HG02588 (cell line): ENCODE measurements at regions not wholly inside any gene's neighbourhood (a gene's known extent, or its start where the extent isn't known, plus 50 kb on each side); places are given as distances from the start of the nearest gene placed in this dataset.

Experiments
- ATAC-seq: cut with Tn5 transposase; IDR thresholded peaks from one replicate; pipeline ENCODE4 v1.9.1; 2021; ENCODE audit warnings: mild to moderate bottlenecking, moderate library complexity; ENCODE audit not compliant: unreplicated experiment

DNA sequence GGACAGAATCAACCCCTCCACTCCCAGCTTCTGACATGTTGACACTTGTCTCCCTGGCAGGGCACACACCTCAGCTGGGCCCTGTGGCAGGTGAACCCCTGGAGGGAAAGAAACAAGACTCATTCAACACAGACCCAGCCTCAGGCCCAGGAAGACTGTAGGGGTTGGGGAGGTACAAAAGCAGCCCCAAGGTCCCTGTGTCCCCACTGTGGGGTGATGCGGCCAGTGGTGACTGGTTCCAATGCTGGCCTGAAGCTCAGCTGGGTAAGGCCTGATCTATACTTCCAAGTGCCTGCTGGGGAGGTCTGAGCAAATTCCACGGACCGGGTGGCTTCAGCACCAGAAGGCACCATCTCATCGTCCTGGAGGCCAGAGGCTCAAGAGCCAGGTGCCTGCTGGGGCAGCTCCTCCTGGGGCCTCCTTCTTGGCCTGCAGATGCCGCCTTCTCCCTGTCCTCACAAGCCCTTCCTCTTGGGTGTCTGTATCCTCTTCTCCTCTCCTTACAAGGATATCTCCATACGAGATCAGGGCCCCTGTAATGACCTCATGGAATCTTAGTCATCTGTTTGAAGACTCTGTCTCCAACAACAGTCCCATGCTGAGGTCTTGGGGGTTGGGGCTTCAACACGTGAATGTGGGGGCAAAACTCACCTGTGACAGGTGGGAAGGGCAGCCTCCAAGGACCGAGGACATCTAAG is 1492.1 kb downstream of the BRD1 start:
- ATAC-seq: no peak

DNA sequence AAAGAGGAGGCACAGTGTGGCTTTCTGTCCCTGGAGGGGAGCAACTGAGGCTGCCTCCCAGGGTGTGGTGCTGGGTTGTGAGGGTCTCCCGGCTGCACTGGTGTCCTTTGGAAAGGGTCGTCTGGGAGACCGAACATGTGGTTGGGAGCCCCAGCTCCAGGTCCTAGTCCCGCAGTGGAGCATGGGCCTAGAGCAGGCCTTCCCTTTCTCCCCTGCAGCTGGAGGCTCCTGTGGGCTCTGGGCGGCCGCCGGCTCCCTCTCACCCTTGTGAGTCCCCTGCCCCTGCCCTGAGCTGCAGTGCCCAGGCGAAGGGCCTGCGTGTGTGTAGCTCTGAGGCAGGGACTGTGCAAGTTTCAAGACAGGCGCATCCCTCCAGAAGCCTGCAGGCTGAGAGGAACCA is 1492.7 kb downstream of the BRD1 start:
- ATAC-seq: no peak

DNA sequence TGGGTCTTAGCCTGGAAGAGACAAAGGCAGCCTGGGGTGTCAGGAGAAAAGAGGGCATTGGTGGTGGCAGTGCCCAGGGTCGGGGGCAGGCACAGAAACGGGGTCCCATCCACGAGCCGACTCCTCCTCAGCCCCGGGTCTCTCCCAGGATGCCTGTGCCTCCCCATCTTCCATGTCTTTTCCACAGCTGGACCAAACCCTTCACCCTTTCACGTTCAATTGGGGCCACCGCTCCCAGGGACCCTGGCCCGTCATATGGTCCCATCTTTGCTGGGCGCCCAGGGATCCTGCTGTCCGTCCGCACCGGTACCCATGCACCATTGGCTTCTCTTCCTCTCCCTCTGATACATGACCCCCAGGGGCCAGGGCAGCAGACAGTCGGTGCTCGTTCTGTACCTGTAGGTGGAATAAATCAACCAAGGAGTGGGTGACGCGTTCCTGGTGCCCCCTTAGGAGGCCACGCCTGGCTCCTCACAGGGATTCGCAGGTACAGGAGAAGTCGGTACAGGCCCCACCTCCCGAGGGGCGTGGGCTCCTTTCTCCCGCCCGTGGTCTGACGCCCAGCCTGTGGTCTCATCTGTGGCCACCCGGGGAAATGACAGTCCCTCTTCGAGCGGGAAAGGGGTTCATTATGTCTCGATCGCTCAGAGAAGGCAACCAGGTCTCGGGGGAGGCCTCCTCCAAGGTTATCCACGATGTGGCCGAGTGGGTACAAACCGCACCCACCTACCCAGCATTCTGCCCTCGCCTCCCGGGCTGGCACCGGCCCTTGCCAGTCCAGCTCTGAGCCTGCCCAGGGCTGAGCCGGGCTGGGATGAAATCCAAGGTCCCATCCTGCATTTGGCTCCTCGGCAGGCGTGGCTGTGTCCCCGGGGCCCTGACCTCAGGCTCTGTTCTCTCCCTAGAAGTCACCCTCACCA is 1493.6 kb downstream of the BRD1 start:
- ATAC-seq: no peak

DNA sequence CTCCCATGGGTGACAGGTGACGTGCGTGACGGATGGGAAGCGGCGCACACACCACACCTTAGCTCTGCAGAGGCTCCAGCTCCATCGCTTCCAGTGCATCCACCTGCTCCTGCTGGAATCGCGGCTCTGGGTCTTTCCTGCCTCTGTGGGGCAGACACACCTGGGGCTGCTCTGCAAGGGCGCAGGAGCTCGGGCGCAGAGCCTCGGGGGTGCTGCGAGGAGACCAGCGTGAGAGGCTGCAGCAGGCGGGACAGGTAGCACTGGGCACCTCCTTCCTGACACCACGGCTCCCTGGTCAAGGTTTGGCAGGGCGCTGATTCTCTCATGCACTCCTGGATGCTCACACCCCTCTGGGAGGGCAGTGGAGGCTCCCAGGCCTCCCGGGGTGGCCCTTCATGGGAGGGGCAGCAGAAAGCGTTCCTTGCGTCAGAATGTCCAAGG is 1494.3 kb downstream of the BRD1 start:
- no peak for ATAC-seq

DNA sequence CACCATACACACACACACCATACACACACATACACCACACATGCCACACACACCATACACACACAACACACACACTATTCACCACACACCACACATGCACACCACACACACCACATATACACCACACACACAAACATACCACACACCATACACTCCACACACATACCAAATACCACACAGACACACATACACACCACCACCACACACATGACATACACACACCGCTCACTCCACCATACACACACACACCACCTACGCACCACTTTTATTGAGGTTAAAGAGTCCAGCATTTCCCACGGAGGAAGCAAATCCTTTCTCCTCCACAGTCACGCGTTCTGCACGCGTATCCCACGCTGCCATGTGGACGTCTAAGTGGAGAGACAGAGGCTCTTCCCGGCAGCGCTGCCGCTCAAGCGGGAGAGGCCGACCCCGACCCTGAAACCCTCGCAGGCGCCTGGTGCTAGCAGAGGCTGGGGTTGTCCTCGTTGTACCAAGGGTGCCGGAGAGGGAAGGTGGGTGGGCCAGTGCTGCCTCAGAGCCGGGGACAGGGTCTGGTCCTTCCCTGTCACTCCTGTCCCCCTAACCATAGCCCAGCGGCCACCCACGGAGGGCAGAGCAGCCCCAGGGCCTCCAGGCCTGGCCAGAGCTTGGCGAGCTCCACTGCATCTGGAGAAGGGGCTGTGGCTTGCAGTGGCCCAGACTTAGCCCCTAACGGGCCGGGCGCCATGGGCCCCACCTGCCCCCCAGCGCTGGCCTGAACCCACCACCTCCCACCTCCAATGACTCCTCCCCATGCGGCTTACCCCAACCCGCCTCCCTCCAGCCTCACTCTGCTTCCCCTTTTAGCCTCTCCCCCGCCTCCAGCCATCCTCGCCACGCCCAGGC is 1495.0 kb downstream of the BRD1 start:
- no peak for ATAC-seq

DNA sequence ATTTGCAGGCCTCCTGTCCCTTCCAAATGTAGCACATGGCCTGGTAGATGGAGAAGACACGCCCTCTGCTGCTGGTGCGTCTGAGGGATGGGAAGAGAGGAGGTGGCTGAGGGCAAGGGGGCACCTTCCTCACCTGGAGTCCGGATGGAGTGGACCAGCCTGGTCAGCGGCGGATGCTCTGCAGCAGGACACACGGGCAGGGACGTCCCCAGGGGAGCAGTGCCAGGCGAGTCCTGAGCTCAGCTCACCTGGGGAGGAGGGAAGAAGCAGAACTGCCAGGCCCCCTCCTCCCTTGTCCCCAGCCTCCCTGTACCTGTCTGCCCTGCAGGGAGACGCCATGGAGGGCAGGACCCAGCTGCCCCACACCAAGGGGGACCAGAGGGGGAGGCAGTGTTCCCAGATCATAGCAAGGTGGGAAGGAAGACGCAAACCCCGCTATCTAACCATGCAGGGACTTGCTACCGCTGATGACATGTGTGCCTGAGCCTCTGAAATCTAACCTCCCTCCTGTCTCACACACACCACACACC is 1495.9 kb downstream of the BRD1 start:
- no peak for ATAC-seq

DNA sequence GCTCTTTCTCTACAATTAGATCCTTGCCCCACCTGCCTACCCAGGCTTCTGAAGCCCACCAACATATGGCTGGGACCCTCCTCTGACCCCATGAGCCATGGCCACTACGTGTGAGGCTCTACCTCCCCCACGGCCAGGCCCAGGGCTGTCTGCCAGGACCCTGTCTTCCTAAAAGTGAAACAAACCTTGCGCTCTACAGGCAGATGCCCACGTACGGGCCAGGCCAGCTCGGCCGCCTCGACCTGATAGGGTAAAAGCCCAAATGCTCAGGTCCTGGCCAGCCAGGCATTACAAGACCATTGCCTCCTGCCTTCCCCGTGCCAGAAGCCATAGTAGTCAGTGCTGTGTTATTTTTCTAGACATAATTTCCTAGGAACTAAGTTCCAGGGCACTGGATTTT is 1496.4 kb downstream of the BRD1 start:
- ATAC-seq: no peak

DNA sequence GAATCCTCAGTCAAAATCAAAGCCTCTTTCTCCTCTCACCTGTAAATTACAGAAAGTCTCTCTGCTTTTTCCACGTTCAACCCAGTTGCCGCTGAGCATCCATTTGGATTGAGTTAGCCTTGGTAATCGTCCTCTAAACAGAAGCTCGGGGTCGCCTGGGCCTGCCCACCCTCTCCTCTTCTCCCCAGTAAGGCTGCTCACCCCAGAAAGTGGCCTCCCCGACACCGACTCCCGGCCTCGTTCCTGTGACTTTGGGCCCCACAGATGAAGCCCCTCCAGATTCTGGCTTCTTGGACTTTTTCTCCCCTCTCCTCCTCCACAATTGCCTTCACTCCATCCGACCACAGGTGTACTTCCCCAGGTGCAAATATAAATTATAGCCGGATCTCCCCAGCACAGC is 1500.0 kb downstream of the BRD1 start:
- no peak for ATAC-seq

DNA sequence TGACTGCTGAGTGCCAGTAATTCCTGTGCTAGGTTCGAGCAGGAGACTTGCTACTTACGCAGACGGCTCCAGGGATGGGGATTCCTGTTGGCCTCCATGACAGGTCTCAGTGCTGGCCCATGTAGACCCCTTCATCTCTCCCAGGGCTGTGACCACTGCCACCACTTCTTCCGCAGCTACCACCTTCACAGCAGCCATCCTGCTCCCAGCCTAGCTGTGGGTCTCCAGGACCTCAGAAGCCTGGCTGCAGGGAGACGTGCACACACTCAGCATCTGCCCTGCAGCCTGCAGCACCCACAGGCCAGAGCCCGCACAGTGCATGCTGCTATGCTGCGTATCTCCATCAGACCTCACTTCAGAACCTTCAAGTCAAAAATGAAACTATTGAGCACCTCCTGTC is 1503.9 kb downstream of the BRD1 start:
- no peak for ATAC-seq

DNA sequence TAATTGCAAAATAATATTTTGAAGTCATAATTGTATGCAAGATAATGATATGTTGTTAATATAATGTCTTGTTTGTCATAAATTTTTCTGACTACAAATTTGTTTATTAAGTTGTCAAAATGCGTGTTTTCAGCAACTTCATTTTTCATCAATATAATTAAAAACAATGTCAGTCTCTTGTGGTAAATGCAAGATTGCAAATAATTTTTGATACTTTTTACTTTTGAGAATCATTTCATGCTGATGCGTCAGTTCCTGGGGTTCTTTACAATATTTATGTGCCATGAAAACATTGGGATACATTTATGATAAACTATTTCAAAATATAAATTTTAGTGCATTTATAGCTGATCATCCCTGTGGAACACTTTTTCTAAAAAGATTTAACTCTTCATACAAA is 1504.8 kb downstream of the BRD1 start:
- no peak for ATAC-seq

DNA sequence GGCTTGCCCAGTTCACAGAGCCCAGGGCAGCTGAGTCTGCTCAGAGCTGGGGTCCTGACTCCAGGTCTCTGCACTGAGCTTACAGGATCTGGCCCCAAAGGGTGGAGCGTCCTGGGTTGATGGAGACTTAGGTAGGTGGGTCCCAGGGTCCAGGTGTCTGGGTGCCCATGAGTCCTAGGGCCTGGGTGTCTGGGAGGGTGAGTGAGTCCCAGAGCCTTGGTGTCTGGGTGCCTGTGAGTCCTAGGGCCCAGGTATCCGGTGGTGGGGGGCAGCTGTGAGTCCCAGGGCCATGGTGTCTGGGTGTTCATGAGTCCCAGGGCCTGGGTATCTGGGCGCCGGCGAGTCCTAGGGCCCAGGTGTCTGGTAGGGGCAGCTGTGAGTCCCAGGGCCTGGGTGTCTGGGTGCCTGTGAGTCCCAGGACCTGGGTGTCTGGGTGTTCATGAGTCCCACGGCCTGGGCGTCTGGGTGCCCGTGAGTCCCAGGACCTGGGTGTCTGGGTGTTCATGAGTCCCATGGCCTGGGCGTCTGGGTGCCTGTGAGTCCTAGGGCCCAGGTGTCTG is 1505.6 kb downstream of the BRD1 start:
- ATAC-seq: no peak

DNA sequence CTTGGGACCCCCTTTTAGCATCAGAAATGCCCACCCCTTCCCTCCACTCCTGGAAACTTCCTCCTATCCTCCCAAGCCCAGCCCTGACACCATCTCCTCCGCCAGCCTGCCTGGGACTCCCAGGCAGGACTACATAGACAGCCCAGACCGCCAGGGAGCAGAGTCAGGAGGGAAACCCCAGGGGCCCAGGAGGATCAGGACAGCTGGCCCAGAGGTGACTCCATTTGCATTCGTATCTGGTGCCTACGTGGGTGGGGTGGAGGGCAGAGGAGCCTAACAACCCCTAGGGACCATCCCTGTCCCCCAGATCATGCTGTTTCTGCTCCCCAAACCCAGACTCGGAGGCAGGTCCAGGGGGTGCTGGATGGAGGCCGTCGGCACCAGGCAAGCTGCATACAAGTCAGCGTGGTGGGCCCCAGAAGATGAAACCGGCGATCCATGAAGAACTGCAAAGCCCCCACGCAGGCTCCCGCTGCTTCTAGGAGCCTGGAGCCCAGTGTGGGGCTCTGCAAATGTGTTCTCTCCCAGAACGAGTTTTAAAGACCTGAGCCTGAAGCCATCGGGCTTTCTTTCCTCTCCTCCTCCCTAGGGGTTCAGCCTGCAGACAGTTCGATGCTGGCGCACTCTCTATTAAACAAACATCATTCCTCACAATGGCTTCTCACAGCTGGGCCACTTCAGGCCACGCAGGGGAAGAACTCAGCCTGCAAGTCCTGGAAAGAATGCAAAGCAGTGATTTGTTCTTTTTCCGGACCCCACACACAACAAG is 1506.8 kb downstream of the BRD1 start:
- no peak for ATAC-seq

DNA sequence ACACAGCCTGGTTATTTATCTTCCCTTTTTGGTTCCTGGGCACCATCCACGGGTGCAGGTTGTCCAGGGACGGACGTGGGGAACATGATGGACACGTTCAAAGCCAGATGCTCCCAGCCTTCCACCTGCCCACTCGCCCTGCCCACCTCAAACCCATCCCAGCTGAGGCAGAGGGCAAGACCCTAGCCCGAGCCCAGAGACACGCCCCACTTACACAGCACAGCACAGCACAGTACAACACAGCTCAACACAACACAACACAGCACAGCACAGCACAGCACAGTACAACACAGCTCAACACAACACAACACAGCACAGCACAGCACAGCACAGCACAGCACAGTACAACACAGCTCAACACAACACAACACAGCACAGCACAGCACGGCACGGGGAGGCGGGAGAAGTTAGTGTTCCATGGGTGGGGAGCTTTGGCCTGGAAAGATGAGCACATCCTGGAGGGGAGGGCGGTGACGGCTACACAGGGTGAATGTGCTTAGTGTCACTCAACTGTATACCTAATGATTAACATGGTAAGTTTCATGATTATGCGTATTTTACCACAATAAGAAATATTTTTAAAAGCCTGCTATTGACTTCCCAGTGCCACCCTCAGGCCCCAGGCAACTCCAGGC is 1507.5 kb downstream of the BRD1 start:
- no peak for ATAC-seq

DNA sequence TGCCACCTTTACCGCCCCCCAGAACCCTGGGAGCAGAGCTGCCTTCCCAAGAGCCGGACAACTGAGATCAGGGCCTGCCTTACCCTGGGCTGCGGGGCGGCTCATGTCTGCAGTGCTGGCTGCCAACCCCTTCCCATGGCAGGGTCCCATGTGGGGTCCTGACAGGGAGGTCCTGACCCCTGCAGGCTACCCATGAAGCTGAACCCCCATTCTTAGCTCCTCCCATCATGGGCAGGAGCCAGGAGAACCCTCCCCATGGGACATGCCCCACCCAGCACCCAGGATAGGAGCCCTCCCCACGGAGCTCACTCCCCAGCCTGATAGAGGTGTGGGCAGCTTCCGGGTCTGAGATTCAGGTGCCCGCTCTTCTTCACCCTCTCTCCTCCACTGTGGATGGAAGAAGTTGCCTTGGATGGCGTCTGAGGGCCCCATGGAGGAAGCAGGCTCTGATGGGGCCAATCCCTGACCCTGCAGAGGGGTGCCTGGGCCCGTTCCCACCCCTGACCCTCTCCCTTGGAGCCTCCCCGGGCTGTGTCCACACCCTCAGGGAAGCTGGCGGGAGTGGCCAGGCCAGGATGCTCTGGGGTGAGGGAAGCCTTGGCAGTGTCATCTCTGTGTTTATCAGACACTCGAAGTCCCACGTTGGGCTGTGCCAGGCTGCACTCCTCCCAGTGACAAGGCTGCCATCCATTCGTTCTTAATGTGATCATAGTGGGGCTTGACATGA is 1508.2 kb downstream of the BRD1 start:
- no peak for ATAC-seq

DNA sequence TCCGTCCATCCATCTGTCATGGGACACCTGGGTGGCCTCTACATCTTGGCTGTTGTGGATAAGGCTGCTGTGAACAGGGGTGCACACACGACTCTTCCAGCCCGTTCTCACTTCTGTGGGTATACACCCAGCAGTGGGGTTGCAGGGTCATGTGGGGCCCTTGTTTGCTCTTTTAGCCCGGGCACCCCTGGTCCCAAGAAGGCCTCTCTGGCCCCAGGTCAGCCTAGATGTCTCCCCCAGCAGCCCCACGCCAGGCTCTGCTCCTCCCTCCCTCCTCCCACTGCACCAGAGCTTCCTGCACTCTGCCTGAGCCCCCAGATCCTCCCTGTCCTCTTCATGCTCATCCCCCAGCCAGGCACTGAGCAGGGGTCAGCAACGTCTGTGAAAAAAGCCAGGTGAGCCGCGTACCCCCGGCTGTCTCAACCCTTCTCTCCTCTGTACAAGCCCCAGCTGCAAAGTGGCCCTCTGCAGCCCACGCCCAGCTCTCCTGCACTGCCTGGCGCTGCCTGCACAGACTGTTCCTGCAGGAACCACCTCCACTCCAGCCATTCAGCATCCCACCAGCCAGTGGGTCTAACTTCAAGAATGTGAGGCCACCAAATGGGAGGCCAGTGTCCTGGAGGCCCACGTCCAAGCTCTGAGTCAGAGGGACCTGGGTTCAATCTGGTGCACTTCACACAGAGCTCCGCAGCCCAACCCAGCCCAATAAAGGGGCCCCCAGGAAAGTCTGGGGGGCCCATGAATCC is 1508.9 kb downstream of the BRD1 start:
- no peak for ATAC-seq

DNA sequence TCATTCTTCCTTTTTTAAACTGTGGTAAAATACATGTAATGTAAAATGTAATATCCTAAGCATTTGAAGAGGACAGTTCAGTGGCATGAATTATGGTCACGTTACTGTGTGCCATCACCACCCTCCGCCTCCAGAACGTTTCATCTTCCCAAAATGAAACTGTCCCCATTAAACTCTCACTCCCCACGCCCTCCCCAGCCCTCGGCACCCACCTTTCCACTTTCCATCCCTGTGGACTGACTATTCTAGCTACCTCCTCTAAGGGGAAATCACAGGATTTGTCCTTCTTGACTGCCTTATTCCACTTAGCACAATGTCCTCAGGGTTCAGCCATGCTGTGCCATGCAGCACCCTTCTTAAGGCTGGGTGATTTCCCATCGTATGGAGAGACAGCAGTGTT is 1509.5 kb downstream of the BRD1 start:
- no peak for ATAC-seq

DNA sequence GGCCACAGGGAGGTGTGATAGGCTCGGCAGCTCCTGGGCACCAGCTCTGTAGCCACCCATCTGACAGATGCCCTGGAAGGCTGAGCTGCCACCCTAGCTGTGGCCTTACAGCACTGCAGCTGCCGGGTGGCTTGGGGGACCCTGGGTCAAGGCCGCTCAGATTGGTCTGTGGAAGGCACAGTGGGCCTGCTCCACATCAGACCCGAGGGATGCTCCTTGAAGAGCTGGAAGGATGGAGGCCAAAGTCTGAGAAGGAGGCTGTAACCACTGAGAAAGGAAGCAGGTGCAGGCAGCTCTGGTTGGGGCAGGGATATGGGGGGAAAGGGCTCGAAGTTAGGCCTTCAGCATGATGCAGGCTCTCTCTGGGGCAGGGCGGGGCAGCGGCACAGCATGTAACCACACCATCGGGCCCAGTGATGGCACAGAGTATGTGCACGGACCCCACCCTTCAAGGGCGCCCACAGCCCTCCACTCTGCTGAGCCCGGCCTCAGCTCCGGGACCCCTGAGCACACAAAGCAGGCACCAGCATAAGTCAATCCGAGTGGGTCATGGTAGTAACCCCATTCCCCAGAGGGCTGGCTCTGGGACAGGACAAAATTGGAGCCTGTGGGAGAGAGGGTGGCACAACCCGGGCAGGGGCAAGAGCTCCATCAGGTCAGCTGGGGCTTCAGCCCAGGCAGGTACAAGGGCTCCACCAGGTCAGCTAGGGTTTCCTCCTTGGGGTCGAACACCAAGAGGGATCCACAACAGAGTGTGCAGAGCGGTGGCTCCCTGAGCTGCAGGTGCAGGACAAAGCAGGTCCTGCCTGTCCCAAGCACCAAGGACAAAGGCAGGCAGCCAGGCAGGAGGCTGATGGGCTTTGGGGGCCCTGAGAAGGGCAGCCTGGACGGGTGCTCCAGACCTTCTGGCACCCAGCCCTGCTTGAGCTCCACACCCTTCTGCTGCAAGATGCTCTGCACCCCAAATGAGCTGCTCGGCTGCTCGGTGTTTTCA is 1511.1 kb downstream of the BRD1 start:
- no peak for ATAC-seq
